ENCODE measurements at regions not wholly inside any gene's neighbourhood (a gene's known extent, or its start where the extent isn't known, plus 50 kb on each side); places are given as distances from the start of the nearest gene placed in this dataset.
"Not testable (repeated sequence)": the region's sequence is repeated elsewhere in the genome, so short reads cannot be mapped to it uniquely, and the experiment has no call there.

- no peak for DNase-seq
Observed at GRCh38 chr2:136715146-136715545, 50.2 kb upstream of the THSD7B start.

- no peak for DNase-seq
Observed at GRCh38 chr2:136714452-136714951, 50.8 kb upstream of the THSD7B start.

- DNase-seq: no peak
Observed at GRCh38 chr2:136713739-136714138, 51.6 kb upstream of the THSD7B start.

- no peak for DNase-seq
Observed at GRCh38 chr2:136705336-136705735, 60.0 kb upstream of the THSD7B start.

GRCh38 chr2:136703214-136703613, 62.1 kb upstream of the THSD7B start:
- no peak for DNase-seq

GRCh38 chr2:136696438-136696837, 68.9 kb upstream of the THSD7B start:
- no peak for DNase-seq

GRCh38 chr2:136693966-136694365, 71.4 kb upstream of the THSD7B start:
- no peak for DNase-seq

- DNase-seq: not testable (repeated sequence)
Observed at GRCh38 chr2:136680079-136680478, 85.3 kb upstream of the THSD7B start.

GRCh38 chr2:136665736-136666135, 99.6 kb upstream of the THSD7B start:
- DNase-seq: no peak

GRCh38 chr2:136664713-136665405, 100.5 kb upstream of the THSD7B start:
- DNase-seq: no peak

- DNase-seq: no peak
Observed at GRCh38 chr2:136658201-136658600, 107.1 kb upstream of the THSD7B start.

- no peak for DNase-seq
Observed at GRCh38 chr2:136653861-136654260, 111.5 kb upstream of the THSD7B start.

- DNase-seq: no peak
Observed at GRCh38 chr2:136651456-136652010, 113.8 kb upstream of the THSD7B start.

- DNase-seq: no peak
Observed at GRCh38 chr2:136647039-136647438, 118.3 kb upstream of the THSD7B start.

- DNase-seq: peak; percentile 20
Observed at GRCh38 chr2:136645236-136645828, 120.0 kb upstream of the THSD7B start.

- DNase-seq: no peak
Observed at GRCh38 chr2:136639651-136640050, 125.7 kb upstream of the THSD7B start.

- no peak for DNase-seq
Observed at GRCh38 chr2:136638193-136638592, 127.2 kb upstream of the THSD7B start.

GRCh38 chr2:136637402-136637801, 127.9 kb upstream of the THSD7B start:
- no peak for DNase-seq

GRCh38 chr2:136628490-136628889, 136.9 kb upstream of the THSD7B start:
- no peak for DNase-seq

GRCh38 chr2:136613096-136613495, 152.2 kb upstream of the THSD7B start:
- no peak for DNase-seq

GRCh38 chr2:136612079-136612478, 153.3 kb upstream of the THSD7B start:
- no peak for DNase-seq

- no peak for DNase-seq
Observed at GRCh38 chr2:136611451-136611850, 153.9 kb upstream of the THSD7B start.

- no peak for DNase-seq
Observed at GRCh38 chr2:136582628-136583205, 182.6 kb upstream of the THSD7B start.

- DNase-seq: no peak
Observed at GRCh38 chr2:136572335-136572734, 193.0 kb upstream of the THSD7B start.

All from NCI-H1092 treated with DMSO at 0.1 percent for 48 hours (cell line).